Cardiac fibroblast (primary cell): ENCODE measurements at regions not wholly inside any gene's neighbourhood (a gene's known extent, or its start where the extent isn't known, plus 50 kb on each side); places are given as distances from the start of the nearest gene placed in this dataset.

Source experiments
- DNase-seq, 2 donors: peaks; one replicate each; pipeline versions ENCODE4 v3.0.0 to v3.0.0-alpha.2; 2010; ENCODE audit warnings: low read depth in 2 of 2
- H3K4me3 ChIP-seq, 2 donors: replicated peaks in 1 of 2; 1 replicate in 1 of 2; 2 replicates in 1 of 2; pipeline ENCODE4 v1.5.1; 2011; ENCODE audit warnings: low read depth in 2 of 2, low read length in 2 of 2, mild to moderate bottlenecking in 2 of 2, moderate library complexity in 1 of 2
- CTCF ChIP-seq: IDR thresholded peaks from one replicate; pipeline ENCODE4 v1.5.1; 2011; ENCODE audit warnings: low read depth, mild to moderate bottlenecking, low read length, inconsistent platforms

- H3K4me3 ChIP-seq, result no peak overlapping the region
- no peak for TF ChIP-seq CTCF
- DNase-seq, result no peak
Measured at GRCh38 chr1:198883184-198883583, 244.3 kb downstream of the PTPRC start.

- TF ChIP-seq CTCF, result no peak
- no peak overlapping the region for H3K4me3 ChIP-seq
Measured at GRCh38 chr1:198887866-198888265, 249.0 kb downstream of the PTPRC start.

GRCh38 chr1:198888379-198888943 is 249.6 kb downstream of the PTPRC start:
- no peak for DNase-seq
- TF ChIP-seq CTCF, result no peak
- H3K4me3 ChIP-seq, result no peak overlapping the region

More at GRCh38 chr1:198887866-198888265, 249.0 kb downstream of the PTPRC start:
- no peak for DNase-seq

- no peak for DNase-seq
- TF ChIP-seq CTCF, result no peak
- no peak overlapping the region for H3K4me3 ChIP-seq
Measured at GRCh38 chr1:198889101-198889500, 250.3 kb downstream of the PTPRC start.

GRCh38 chr1:198889749-198890148 is 250.9 kb downstream of the PTPRC start:
- no peak overlapping the region for H3K4me3 ChIP-seq
- no peak for DNase-seq
- no peak for TF ChIP-seq CTCF

- no peak for TF ChIP-seq CTCF
- peak; percentile 32 to 45 for DNase-seq
Measured at GRCh38 chr1:198890214-198890930, 251.5 kb downstream of the PTPRC start.

More at GRCh38 chr1:198890214-198890930, 251.5 kb downstream of the PTPRC start:
- H3K4me3 ChIP-seq, result no peak overlapping the region
